GM18861 (cell line): ENCODE measurements at regions not wholly inside any gene's neighbourhood (a gene's known extent, or its start where the extent isn't known, plus 50 kb on each side); places are given as distances from the start of the nearest gene placed in this dataset.
"Not testable (repeated sequence)": the region's sequence is repeated elsewhere in the genome, so short reads cannot be mapped to it uniquely, and the experiment has no call there.

ENCODE experiments used
- ATAC-seq: cut with Tn5 transposase; IDR thresholded peaks from one replicate; pipeline ENCODE4 v1.9.1; 2021; ENCODE audit not compliant: unreplicated experiment

- ATAC-seq, result no peak
Measured at GRCh38 chr7:142539901-142540300, 209.4 kb upstream of the PRSS1 start.

GRCh38 chr7:142537760-142538159 lies 211.5 kb upstream of the PRSS1 start:
- no peak for ATAC-seq

- ATAC-seq, result peak; percentile 89
Measured at GRCh38 chr7:142535123-142535779, 214.0 kb upstream of the PRSS1 start.

- no peak for ATAC-seq
Measured at GRCh38 chr7:142534726-142535122, 214.5 kb upstream of the PRSS1 start.

- no peak for ATAC-seq
Measured at GRCh38 chr7:142533920-142534319, 215.4 kb upstream of the PRSS1 start.

- no peak for ATAC-seq
Measured at GRCh38 chr7:142529591-142529990, 219.7 kb upstream of the PRSS1 start.

- no peak for ATAC-seq
Measured at GRCh38 chr7:142528608-142529408, 220.5 kb upstream of the PRSS1 start.

- ATAC-seq, result no peak
Measured at GRCh38 chr7:142523821-142524460, 225.3 kb upstream of the PRSS1 start.

- no peak for ATAC-seq
Measured at GRCh38 chr7:142522735-142523134, 226.5 kb upstream of the PRSS1 start.

- not testable (repeated sequence) for ATAC-seq
Measured at GRCh38 chr7:142520885-142521284, 228.4 kb upstream of the PRSS1 start.

- not testable (repeated sequence) for ATAC-seq
Measured at GRCh38 chr7:142520455-142520854, 228.8 kb upstream of the PRSS1 start.

- no peak for ATAC-seq
Measured at GRCh38 chr7:142519079-142520078, 229.9 kb upstream of the PRSS1 start.

- peak; percentile 91 for ATAC-seq
Measured at GRCh38 chr7:142516038-142516501, 233.2 kb upstream of the PRSS1 start.

- not testable (repeated sequence) for ATAC-seq
Measured at GRCh38 chr7:142514716-142515115, 234.6 kb upstream of the PRSS1 start.

- no peak for ATAC-seq
Measured at GRCh38 chr7:142513178-142513955, 235.9 kb upstream of the PRSS1 start.

GRCh38 chr7:142511801-142512200 lies 237.5 kb upstream of the PRSS1 start:
- no peak for ATAC-seq

GRCh38 chr7:142511374-142511773 lies 237.9 kb upstream of the PRSS1 start:
- no peak for ATAC-seq

GRCh38 chr7:142509235-142509634 lies 240.0 kb upstream of the PRSS1 start:
- ATAC-seq, result not testable (repeated sequence)

GRCh38 chr7:142508251-142508650 lies 241.0 kb upstream of the PRSS1 start:
- no peak for ATAC-seq

- no peak for ATAC-seq
Measured at GRCh38 chr7:142507799-142508198, 241.5 kb upstream of the PRSS1 start.
